Naive B cell (primary cell): ENCODE measurements at regions not wholly inside any gene's neighbourhood (a gene's known extent, or its start where the extent isn't known, plus 50 kb on each side); places are given as distances from the start of the nearest gene placed in this dataset.

Experiments
- ATAC-seq, 2 donors: fragments of 150-1000 bp; cut with Tn5 transposase; 2 replicates each; pipeline ENCODE4 v1.10.0; 2021; ENCODE audit warnings: low read depth in 2 of 2, mild to moderate bottlenecking in 2 of 2, moderate library complexity in 2 of 2
- DNase-seq: peaks from one replicate; pipeline ENCODE4 v3.0.0; 2022
- H3K27ac Mint-ChIP-seq, 6 donors: one replicate each; pipeline ENCODE4 v1.8.0; 2020 to 2022; ENCODE audit warnings: mild to moderate bottlenecking in 6 of 6, mixed read lengths in 6 of 6, moderate library complexity in 5 of 6, inconsistent platforms in 2 of 6
- H3K27me3 Mint-ChIP-seq, 3 donors: one replicate each; pipeline ENCODE4 v1.8.0; 2021 to 2022; ENCODE audit warnings: mixed read lengths in 3 of 3, mild to moderate bottlenecking in 1 of 3
- H3K36me3 Mint-ChIP-seq, 2 donors: one replicate each; pipeline ENCODE4 v1.8.0; 2020 to 2022; ENCODE audit warnings: mixed read lengths in 2 of 2, inconsistent platforms in 1 of 2, mild to moderate bottlenecking in 1 of 2
- H3K4me1 Mint-ChIP-seq, 3 donors: one replicate each; pipeline ENCODE4 v1.8.0; 2020 to 2022; ENCODE audit warnings: mixed read lengths in 3 of 3, inconsistent platforms in 1 of 3, mild to moderate bottlenecking in 1 of 3, moderate library complexity in 1 of 3
- H3K4me3 Mint-ChIP-seq, 8 donors: one replicate each; pipeline ENCODE4 v1.8.0; 2020 to 2022; ENCODE audit warnings: mild to moderate bottlenecking in 8 of 8, mixed read lengths in 8 of 8, moderate library complexity in 8 of 8, inconsistent platforms in 2 of 8
- H3K9me3 Mint-ChIP-seq, 7 donors: one replicate each; pipeline ENCODE4 v1.8.0; 2020 to 2022; ENCODE audit warnings: mixed read lengths in 7 of 7, mild to moderate bottlenecking in 5 of 7, inconsistent platforms in 2 of 7, moderate library complexity in 1 of 7

DNA sequence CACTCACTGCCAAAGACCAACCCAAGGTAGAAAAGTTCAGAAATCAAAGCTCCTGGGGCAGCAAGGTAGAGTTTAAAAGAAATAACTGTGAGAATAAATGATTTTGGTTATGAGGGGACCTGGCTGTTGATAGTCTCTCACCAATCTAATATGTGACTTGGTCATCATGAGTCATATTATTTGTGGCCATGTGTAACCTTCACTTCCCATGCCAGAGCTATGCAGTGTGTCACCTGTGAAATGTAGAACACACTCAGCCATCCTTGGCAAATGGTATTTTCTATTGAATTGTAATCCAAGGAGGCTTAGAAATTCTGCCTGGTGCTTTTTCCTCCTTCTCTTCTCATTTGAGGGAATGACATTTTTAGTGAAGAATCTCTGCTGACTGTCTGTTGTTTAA lies 184.2 kb upstream of the STAC start:
- peaks cover 0 to 13% (median 0%) of the 10 kb centered on the region in 3 donors for H3K27me3 Mint-ChIP-seq
- no peak overlapping the region for H3K4me3 Mint-ChIP-seq
- no peaks in the 10 kb centered on the region for H3K4me1 Mint-ChIP-seq
- H3K36me3 Mint-ChIP-seq: no peaks in the 10 kb centered on the region
- ATAC-seq (no peak), DNase-seq (no peak)
- peaks cover 0 to 8% (median 2%) of the 10 kb centered on the region in 7 donors for H3K9me3 Mint-ChIP-seq
- H3K27ac Mint-ChIP-seq: no peak overlapping the region

DNA sequence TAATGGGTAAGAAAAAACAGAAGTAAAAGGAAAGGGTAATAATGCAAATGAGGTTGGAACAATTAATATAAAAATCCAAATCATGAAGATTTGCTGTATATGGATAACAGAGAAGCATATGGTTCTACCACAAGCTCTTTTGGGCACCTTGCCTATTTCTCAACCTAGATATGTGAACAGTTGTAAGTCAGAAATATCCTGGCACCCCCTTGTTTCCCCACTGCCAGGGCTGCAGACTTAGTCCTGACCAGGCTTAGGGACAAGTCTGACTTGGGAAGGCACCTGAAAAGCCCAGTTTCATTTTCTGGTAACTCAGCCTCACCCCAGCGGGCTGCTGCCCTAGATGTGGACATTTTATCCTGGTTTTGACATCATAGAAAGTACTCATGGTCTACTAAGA lies 183.2 kb upstream of the STAC start:
- Mint-ChIP-seq H3K4me3 (no peak overlapping the region), H3K4me1 (no peaks in the 10 kb centered on the region), H3K36me3 (no peaks in the 10 kb centered on the region), H3K9me3 (peaks cover 0 to 5% (median 2%) of the 10 kb centered on the region in 7 donors), H3K27me3 (peaks cover 0 to 13% (median 0%) of the 10 kb centered on the region in 3 donors), H3K27ac (no peak overlapping the region)
- no peak for ATAC-seq
- no peak for DNase-seq

DNA sequence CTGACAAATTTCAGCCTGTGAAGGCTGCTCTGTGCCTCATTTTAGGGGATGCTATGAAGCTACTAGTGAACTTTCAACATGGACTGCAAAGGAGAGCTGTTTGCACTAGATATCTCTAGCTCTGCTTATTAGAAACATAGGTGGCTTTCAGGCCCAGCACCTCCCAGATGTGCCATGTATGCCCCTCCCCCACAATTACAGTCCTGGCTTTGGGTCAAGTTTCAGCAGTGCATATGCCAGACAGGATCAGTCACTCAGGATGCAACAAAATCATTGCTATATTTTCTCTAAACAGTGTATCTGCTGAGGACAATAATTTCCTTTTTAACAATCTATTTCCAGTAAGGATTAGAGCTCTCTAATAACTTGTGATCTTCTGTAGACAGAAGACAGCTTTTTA lies 178.8 kb upstream of the STAC start:
- no peak overlapping the region for H3K27ac Mint-ChIP-seq
- DNase-seq (no peak), ATAC-seq (no peak)
- H3K27me3 Mint-ChIP-seq: peaks cover 0 to 6% (median 0%) of the 10 kb centered on the region in 3 donors
- peaks cover 0 to under 1% (median 0%) of the 10 kb centered on the region in 7 donors for H3K9me3 Mint-ChIP-seq
- H3K4me3 Mint-ChIP-seq: no peak overlapping the region
- no peaks in the 10 kb centered on the region for H3K36me3 Mint-ChIP-seq
- no peaks in the 10 kb centered on the region for H3K4me1 Mint-ChIP-seq

DNA sequence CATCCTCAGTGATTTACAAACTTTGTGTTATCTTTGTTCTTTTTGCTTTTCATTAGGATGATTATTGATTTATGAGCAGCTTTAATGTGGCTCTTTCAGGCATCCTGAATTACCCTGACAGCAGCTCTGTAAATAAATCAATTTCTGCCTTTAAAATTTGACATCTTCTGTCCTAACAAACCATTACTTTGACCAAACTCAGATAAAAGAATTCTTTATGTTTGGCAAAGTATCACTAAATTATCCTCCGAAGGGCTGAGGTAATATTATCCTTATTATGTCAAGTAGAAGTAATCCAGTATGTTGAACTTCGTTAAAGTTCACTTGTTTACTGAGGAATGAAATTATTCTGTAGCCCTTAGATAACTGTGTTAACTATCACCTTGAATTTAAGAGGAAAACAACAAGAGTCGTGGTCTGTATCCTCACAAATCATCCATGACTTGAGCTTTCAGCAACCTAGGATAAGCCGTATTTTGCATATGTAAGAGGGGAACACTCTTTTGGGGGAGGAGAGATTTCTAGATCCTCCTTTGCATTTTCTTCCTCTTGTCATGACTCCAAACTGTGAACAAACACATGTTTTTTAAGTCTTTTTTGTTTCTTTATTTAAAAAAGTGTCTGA lies 173.2 kb upstream of the STAC start:
- H3K27ac Mint-ChIP-seq: no peak overlapping the region
- no peak for DNase-seq
- no peaks in the 10 kb centered on the region for H3K27me3 Mint-ChIP-seq
- H3K9me3 Mint-ChIP-seq: no peaks in the 10 kb centered on the region
- no peaks in the 10 kb centered on the region for H3K36me3 Mint-ChIP-seq
- no peaks in the 10 kb centered on the region for H3K4me1 Mint-ChIP-seq
- no peak for ATAC-seq
- no peak overlapping the region for H3K4me3 Mint-ChIP-seq

DNA sequence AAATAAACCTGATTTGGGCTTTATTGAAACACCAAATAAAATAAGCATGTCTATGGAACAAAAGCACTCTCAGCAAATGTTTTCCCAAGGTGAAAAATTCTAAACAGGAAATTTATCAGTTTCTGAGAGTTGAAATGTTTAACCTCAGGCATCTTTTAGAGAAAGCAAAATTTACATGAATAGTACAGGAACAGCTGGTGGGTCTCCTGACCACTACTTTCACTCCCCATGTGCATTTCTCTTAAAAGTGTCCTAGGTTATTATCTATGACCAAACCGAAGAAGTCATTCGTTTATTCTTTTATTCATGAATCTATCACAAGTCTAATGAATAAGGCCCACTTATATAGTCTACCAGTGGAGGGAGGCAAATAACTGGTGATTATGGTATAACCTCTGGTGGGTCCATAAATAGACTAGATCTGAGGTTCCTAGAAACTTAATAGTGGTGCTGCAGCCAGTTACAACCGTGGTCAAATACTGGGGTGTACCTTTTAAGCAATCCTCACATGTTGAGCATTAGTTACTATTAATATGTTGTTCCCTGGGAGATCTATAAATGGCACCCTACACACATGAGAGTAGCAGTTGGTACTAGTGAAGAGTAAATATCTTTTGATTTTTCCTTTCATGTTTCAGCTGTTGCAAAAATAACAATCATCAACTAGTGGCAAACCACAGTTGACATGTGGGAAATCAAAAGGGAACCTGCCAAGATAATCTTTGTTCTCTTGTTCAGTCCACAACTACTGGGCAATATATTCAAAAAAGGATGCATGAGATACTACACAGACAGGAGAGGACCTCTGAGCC lies 169.3 kb upstream of the STAC start:
- no peaks in the 10 kb centered on the region for H3K36me3 Mint-ChIP-seq
- H3K4me3 Mint-ChIP-seq: no peak overlapping the region
- no peaks in the 10 kb centered on the region for H3K4me1 Mint-ChIP-seq
- H3K9me3 Mint-ChIP-seq: no peaks in the 10 kb centered on the region
- no peak overlapping the region for H3K27ac Mint-ChIP-seq
- ATAC-seq (no peak), DNase-seq (no peak)
- no peaks in the 10 kb centered on the region for H3K27me3 Mint-ChIP-seq

DNA sequence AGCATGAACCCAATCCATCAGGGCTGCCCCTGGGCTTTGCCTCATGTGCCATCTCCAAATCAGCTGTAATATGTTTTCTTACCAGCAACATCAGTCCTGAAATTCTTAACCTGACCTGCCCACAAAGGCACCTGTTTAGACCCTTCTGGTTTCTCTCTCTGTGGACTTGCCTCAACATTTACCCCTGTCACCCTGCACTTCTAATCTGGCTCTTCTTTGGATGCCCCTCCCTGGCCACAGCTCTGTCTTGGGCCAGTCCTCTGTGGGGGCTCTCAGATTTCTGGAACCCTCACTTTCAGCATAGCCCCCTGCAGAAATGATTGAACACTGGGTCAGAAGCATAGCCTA lies 168.7 kb upstream of the STAC start:
- no peak for DNase-seq
- ATAC-seq: no peak
- Mint-ChIP-seq H3K9me3 (no peaks in the 10 kb centered on the region), H3K4me3 (no peak overlapping the region), H3K4me1 (no peaks in the 10 kb centered on the region), H3K27me3 (no peaks in the 10 kb centered on the region), H3K27ac (no peak overlapping the region), H3K36me3 (no peaks in the 10 kb centered on the region)

DNA sequence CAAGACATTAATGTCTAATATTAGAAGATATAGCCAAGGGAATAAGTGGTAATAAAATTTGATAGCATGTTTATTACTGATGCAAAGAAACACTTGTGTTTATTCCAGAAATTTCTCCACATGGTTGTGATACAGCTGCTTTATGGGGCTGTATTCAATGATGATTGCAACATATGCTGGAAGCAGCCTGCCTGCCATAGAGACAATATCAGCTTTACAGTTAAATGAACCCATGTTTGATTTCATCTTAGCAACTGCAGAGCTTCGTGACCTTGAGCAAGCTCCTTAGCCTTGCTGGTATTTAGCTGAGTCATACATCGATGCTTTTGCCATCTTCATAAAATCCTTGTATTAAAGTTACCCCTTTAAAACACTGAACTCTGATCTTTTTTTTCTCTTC lies 168.1 kb upstream of the STAC start:
- no peak overlapping the region for H3K27ac Mint-ChIP-seq
- no peaks in the 10 kb centered on the region for H3K9me3 Mint-ChIP-seq
- H3K4me1 Mint-ChIP-seq: no peaks in the 10 kb centered on the region
- ATAC-seq: no peak
- no peak overlapping the region for H3K4me3 Mint-ChIP-seq
- no peaks in the 10 kb centered on the region for H3K36me3 Mint-ChIP-seq
- DNase-seq: no peak
- no peaks in the 10 kb centered on the region for H3K27me3 Mint-ChIP-seq

DNA sequence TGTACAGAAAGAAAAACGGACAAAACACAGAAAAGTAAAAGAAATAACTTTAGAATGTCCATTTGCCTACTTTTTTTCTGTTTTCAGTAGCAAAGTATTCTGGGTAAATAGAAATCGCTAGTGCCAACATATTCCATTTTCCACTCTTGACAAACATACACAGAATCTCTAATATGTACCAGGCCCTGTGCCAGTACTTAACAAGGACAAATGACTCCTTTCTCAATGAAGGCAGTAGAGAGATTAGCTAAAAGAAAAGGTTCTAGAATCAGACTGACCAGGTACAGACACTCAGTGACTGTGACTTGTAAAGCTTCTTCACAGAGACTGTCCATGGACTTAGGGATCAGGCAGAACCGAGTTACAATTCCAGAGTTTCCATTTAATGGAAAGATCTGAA lies 165.8 kb upstream of the STAC start:
- Mint-ChIP-seq H3K9me3 (peaks cover 0 to 6% (median 0%) of the 10 kb centered on the region in 7 donors), H3K4me3 (no peak overlapping the region), H3K36me3 (no peaks in the 10 kb centered on the region), H3K4me1 (no peaks in the 10 kb centered on the region), H3K27me3 (no peaks in the 10 kb centered on the region), H3K27ac (no peak overlapping the region)
- ATAC-seq: no peak
- no peak for DNase-seq

DNA sequence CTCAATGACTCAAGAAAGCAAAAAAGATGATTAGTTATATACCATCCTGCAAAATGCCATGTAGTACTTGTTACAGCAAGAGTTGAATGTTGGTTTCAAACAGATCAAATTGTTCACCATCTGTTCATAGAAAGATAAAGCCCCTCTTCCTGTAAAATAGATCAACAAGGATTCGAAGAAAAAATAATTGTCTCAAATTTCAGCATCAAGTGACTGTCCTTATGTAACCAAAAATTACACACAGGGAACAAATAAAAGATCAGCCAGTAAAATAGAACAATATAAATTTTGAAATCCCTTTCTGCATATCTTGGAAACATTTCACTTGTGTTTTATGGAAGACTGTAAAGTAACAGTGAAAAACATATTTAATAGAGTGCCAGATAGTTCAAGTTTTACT lies 165.1 kb upstream of the STAC start:
- Mint-ChIP-seq H3K36me3 (no peaks in the 10 kb centered on the region), H3K4me1 (no peaks in the 10 kb centered on the region), H3K27me3 (no peaks in the 10 kb centered on the region), H3K27ac (no peak overlapping the region), H3K4me3 (no peak overlapping the region), H3K9me3 (peaks cover 0 to 6% (median 0%) of the 10 kb centered on the region in 7 donors)
- DNase-seq: no peak
- ATAC-seq: no peak

DNA sequence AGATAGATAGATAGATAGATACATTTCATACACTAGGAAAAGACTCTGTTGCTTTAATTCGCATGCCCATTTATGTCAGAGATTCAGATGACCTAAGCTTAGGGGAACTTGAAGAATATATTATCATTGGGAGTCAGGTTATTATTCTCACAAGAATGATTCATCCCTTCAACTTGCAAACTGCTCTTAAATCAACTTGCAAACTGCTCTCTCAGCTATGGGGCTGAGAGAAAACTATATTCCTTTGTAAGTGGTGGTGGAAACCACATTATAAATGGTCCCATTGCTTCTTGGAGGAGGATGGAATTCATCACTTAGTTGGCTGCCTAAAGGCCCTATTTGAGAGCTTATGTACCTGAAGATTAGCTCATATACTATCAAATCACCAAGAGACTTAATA lies 160.9 kb upstream of the STAC start:
- peaks cover 0 to 3% (median 0%) of the 10 kb centered on the region in 3 donors for H3K27me3 Mint-ChIP-seq
- H3K9me3 Mint-ChIP-seq: peaks cover 0 to 6% (median 1%) of the 10 kb centered on the region in 7 donors
- H3K4me1 Mint-ChIP-seq: no peaks in the 10 kb centered on the region
- DNase-seq: no peak
- no peaks in the 10 kb centered on the region for H3K36me3 Mint-ChIP-seq
- H3K4me3 Mint-ChIP-seq: no peak overlapping the region
- no peak for ATAC-seq
- no peak overlapping the region for H3K27ac Mint-ChIP-seq

DNA sequence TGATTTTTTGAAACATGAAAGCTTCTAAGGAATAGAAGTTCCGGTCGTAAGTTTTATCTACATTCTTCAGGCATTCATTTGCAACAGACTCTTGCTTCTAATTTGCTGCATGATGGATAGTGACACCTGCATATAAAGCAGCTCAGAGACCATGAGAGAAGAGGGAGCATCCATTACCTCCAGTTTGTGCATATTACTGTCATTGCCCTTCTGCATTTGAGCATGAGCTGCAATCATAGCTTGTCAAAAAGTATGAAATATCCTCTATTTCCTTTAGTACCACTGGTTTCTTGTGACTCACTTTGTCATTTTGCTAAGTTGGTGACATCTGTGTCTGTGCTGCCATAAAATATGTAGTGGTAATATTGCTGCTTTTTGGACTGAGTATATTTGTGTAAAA lies 160.1 kb upstream of the STAC start:
- no peak for ATAC-seq
- Mint-ChIP-seq H3K36me3 (no peaks in the 10 kb centered on the region), H3K9me3 (peaks cover 0 to 6% (median 1%) of the 10 kb centered on the region in 7 donors)

DNA sequence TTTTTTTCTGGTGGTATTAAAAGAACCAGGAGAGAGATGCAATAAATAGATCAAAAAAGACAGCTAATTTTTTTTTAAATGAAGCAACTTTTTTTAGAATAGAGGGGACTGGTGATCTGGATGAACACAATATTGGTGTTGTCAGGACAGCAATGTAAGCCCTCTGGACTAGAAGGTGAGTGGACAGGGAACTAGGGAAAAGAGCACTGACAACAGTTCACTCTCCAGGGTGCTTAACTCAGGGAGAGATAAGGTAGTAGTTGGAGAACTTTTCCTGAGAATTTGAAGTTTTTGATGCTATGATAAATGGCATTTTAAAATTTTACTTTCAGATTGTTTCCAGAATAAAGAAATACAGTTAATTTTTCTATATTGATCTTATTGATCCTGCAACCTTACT lies 158.3 kb upstream of the STAC start:
- H3K4me3 Mint-ChIP-seq: no peak overlapping the region
- H3K36me3 Mint-ChIP-seq: no peaks in the 10 kb centered on the region
- ATAC-seq (no peak), DNase-seq (no peak)
- H3K9me3 Mint-ChIP-seq: peaks cover 0 to 6% (median 2%) of the 10 kb centered on the region in 7 donors
- peaks cover 0 to 9% (median 3%) of the 10 kb centered on the region in 3 donors for H3K27me3 Mint-ChIP-seq
- H3K27ac Mint-ChIP-seq: no peak overlapping the region
- no peaks in the 10 kb centered on the region for H3K4me1 Mint-ChIP-seq

More for the DNA sequence above, 160.1 kb upstream of the STAC start:
- Mint-ChIP-seq H3K4me1 (no peaks in the 10 kb centered on the region), H3K4me3 (no peak overlapping the region), H3K27me3 (peaks cover 0 to 4% (median 3%) of the 10 kb centered on the region in 3 donors), H3K27ac (no peak overlapping the region)
- no peak for DNase-seq

DNA sequence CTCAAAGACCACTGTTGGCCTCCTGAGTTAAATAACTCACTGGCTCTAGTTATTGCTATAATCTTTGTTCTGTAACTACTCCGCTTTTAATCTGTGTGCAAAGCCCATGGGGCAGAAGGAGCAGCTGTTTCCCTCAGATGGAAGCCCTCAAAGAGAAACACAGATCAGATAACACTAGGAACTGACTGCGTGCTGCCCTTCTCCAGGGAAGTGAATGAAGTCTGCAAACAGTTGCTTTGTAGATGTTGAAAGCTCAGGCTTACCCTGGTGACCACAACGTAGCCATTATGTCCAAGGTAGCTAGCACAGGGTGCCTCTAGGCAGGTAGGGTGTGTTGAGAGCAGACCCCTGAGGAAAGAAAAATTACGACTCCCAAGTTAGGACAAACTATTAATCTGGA lies 152.3 kb upstream of the STAC start:
- no peak for DNase-seq
- H3K27me3 Mint-ChIP-seq: peaks cover 8 to 11% (median 9%) of the 10 kb centered on the region in 3 donors
- H3K36me3 Mint-ChIP-seq: no peaks in the 10 kb centered on the region
- peak overlapping the region in 1 of 6 donors; percentile 27 for H3K27ac Mint-ChIP-seq
- H3K4me3 Mint-ChIP-seq: no peak overlapping the region
- H3K9me3 Mint-ChIP-seq: peaks cover 0 to 2% (median 0%) of the 10 kb centered on the region in 7 donors
- ATAC-seq: no peak
- H3K4me1 Mint-ChIP-seq: no peaks in the 10 kb centered on the region

DNA sequence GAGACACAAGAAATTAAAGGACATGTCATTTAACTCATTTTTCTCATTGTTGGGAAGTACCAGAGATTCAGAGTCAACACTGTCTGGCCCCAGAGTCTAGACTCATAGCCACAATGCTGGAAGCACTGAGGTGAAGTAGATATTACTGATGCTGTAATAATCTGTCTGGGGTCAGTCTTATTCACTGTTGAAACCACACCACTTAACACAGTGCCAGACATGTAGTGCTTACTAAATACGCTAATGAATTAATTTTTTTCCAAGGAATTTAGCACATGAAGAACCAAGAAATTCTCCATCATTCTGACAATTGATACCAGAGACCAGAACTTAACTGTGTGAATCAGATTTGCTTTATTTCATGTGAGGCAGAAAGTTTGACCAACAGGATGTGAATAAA lies 150.8 kb upstream of the STAC start:
- no peak for DNase-seq
- Mint-ChIP-seq H3K27ac (no peak overlapping the region), H3K4me1 (no peaks in the 10 kb centered on the region), H3K27me3 (peaks cover 8 to 11% (median 9%) of the 10 kb centered on the region in 3 donors), H3K4me3 (no peak overlapping the region), H3K36me3 (no peaks in the 10 kb centered on the region), H3K9me3 (peaks cover 0 to 4% (median 0%) of the 10 kb centered on the region in 7 donors)
- ATAC-seq: no peak
